ENCODE measurements at regions not wholly inside any gene's neighbourhood (a gene's known extent, or its start where the extent isn't known, plus 50 kb on each side); places are given as distances from the start of the nearest gene placed in this dataset.

GRCh38 chr2:88873620-88874019 is 182.1 kb downstream of the RPIA start:
- TF ChIP-seq POU6F1 (CRISPR knock-in tag; IDR thresholded peaks at IDR 0.05; ENCODE audit: borderline replicate concordance, low read depth) (no peak), ARNTL (CRISPR knock-in tag; IDR thresholded peaks at IDR 0.05; ENCODE audit: borderline replicate concordance, low read depth) (no peak), ZFP30 (CRISPR knock-in tag; IDR thresholded peaks at IDR 0.05) (no peak), ZC3H10 (CRISPR knock-in tag; IDR thresholded peaks at IDR 0.05) (no peak)
